NCI-H1105 treated with DMSO at 0.1 percent for 48 hours (cell line): ENCODE measurements at regions not wholly inside any gene's neighbourhood (a gene's known extent, or its start where the extent isn't known, plus 50 kb on each side); places are given as distances from the start of the nearest gene placed in this dataset.
"Not testable (repeated sequence)": the region's sequence is repeated elsewhere in the genome, so short reads cannot be mapped to it uniquely, and the experiment has no call there.

Source experiments
- DNase-seq: peaks from one replicate; lab custom pipeline; 2025; lab: John Stamatoyannopoulos, UW

- no peak for DNase-seq
Measured at GRCh38 chr2:240240017-240240734, 99.7 kb upstream of the OTOS start.

- DNase-seq = no peak
Measured at GRCh38 chr2:240240781-240241180, 100.3 kb upstream of the OTOS start.

- no peak for DNase-seq
Measured at GRCh38 chr2:240241572-240241971, 101.1 kb upstream of the OTOS start.

- DNase-seq = not testable (repeated sequence)
Measured at GRCh38 chr2:240243049-240243448, 102.6 kb upstream of the OTOS start.

DNA sequence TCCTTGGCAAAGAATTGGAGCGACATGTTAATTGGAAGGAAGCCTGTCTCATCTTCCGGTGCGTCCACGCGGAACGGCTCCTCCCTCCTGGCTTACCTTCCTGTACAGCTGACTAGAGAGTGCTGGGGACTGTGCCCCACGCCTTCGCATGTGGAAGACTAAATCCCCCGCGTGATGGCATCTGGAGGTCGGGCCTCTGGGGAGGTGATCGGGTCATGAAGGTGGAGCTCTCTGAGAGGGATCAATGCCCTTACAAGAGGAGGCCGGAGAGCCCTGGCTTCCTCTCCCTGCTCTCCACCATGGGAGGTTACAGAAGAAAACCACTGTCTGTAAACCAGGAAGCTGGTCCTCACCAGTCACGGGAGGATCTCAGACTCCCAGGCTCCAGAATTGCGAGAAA, 104.1 kb upstream of the OTOS start:
- DNase-seq = no peak

DNA sequence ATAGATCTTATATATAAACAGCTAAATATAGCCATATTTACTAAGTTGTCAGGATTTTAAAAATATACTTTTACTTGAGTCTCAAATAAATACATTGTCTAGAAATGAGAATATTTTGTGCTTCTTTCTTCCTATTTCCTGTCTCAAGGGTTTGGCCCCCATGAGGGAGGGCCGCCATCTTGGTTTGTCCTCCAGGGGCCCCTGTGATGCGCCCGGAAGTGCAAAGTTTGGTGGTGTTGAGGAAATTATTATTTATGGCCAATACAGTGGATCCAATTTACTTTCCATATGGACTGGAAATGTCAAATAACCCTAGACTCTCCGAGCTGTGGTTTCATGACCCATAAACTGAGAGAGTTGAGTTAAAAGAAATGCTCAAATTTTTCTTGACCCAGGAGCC, 104.7 kb upstream of the OTOS start:
- DNase-seq = no peak

DNA sequence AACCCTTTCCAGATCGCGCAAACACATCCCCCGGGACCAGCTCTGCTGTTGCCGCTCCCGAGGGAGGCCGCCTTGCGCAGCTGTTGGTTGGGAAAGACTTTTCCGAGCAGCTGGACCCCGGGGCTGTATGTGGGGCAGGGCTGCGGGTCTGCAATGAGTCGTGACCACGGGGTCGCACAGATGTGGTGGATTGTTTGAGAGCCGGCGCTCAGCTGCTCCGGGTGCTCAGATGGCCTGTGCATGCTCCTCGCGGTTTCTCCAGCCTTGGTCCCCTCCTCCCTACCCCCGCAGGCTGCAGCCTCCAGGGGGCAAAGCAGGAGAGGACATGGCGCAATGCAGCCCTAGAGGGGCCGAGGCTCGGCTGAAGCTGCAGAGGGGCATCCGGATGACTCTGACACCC, 105.2 kb upstream of the OTOS start:
- DNase-seq = no peak

DNA sequence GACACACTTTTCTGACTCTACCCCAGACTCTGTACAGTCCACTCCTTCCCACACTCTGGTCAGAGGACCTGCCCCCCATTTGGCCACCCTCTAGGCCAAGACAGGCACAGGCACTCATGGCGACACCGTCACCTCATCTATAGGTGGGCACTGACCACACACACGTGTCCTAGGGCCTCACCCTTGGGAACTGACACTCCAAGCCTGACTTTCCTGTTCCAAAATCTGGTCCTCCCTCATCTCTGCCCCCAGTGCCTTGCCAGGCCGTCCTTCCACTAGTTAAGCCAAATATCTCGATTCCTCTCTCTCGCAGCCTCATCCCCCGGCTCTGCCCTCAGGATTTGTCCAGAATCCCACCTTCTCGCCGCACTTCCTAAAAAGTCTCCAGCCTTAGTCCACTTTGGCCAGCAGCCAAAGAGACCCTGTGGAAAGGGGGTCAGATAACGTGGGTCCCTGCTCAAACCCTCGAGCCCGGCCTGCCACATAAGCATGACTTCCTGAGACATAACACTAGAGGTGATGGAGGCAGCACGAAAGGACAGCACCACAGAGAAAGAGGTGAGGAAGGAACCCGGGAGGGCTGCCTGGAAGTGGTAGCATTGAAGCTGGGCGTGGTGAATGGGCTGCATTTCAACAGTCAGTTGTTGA, 105.8 kb upstream of the OTOS start:
- DNase-seq = no peak

DNA sequence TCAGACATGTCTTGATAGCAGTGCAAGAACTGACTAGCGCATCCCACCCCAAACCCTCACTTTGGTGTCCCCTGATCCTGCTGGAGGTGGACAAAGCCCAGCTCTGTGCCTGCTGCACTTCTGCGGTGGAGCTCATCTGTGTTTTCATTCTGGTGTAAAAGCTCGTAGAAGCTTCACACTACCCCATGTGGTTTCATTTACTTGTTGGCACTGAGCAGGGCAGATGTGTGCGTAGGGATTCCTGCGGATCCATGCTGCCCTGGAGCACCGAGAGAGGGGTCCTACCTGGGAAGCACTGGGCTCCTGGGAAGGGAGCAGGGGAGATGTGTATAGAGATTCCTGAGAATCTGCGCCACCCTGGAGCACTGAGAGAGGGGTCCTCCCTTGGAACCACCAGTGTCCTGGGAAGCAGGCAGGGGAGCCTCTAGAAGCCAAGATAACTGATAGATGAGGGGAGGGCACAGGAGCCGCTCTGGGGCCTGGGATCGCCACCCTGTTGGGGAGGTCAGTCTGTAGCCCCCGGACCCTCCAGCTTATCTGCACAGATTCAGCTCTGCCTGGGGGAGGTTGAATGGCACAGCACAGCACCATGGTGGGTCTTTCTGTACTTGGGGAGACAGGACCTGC, 106.9 kb upstream of the OTOS start:
- no peak for DNase-seq

- DNase-seq = no peak
Measured at GRCh38 chr2:240247868-240248720, 107.6 kb upstream of the OTOS start.

GRCh38 chr2:240248721-240249422, 108.4 kb upstream of the OTOS start:
- DNase-seq = no peak

DNA sequence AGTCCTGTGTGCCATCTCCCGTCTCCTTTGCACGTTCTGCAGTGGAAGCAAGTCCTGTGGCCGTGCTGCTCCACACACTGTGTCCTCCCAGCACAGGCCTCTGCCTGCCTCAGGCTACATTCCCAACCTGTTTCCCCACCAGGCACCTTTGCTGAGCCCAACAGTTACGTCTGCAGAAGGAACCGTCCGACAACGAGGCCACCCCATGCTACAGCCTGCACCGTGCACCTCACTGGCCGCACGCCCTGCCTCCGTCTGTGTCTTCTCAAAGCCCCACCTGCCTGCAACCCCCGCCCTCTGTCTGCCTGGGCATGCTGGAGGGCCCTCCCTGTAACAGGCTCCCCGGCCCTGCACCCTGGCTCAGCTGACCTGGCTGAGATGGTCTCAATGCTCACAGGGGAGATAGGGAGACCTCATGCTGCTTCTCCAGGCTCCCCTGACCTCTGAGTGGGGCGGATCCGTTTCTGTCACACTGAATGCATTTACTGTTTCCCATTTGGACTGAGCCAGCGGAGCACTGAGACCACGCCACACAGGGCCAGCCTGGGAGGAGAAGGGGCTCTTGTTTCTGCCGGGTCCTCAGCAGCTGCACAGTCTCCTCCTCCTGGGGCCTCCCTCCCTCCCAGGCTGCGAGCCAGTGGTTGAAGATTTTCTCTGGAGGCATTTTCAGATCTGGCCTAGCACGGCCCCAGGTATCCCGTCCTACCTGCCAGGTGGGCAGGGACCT, 109.1 kb upstream of the OTOS start:
- DNase-seq = no peak

DNA sequence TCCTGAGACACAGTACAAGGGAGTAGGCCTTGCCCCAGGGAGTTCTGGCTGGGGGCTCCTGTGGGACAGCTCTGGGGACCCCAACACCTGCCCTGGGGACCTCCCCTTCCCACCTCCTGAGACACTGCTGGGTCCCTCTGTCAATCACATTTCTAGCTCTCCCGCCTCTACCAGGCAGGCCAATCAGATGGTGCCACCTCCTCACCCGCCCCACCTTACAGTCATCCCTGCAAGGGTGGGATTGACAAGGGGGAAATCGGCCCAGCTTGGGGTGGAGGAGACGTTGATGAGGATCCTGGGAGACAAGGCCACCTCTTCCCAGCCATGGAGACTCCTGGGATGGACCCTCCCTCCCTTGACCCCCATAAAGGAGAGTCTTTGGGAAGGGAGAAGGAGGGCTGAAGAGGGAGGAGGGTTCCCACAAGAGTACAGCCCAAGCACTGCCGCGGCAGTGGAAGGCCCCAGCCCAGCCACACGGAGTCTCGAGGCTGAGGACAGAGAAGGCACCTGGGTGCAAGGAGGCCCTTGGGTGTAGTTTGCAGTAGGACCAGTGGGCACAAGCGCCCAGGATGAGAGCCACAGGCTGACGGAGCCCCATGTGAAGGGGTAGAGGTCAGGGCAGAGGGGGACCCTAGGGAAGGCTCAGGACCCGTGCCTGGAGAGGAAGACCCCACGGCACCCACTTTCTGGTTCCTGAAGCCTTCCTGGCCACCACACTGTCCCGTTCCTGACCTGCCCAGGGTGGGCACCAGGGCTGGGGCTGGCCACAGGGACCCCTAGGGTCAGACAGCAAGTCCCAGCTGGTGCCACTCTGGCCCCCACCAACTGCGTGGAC, 109.9 kb upstream of the OTOS start:
- no peak for DNase-seq

- DNase-seq = peak; percentile 5
Measured at GRCh38 chr2:240250985-240251847, 110.8 kb upstream of the OTOS start.

- no peak for DNase-seq
Measured at GRCh38 chr2:240251848-240252190, 111.4 kb upstream of the OTOS start.

DNA sequence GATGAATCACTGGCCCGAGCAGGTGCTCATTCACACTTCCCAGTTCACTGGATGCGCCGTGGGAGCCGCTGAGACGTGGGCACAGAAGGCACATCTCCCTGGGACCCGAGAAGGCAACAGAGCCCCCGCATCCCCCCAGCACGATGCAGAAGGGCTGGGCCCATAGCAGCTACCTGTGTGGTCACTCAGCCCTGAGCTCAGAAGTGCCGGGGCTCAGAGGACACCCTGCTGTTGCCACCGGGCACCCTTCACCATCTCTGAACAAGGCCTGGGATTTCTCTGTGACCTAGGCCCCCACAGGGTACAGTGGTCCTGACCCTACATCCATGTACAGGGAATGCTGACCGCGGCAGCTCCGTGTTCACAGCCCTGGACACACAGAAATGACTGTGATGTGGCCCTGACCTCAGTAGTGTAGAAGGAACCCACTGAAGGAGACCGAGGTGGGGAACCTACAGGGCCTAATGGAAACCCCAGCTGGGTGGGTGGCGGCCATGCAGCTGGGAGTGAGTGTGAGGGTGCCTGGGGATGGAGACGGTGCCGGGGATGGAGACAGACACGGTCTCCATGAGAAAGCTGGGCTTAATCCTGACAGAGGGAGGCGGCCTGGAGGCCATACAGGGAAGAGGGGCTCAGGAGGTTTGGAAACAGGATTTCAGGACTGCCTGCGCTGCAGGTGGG, 111.9 kb upstream of the OTOS start:
- DNase-seq = no peak

DNA sequence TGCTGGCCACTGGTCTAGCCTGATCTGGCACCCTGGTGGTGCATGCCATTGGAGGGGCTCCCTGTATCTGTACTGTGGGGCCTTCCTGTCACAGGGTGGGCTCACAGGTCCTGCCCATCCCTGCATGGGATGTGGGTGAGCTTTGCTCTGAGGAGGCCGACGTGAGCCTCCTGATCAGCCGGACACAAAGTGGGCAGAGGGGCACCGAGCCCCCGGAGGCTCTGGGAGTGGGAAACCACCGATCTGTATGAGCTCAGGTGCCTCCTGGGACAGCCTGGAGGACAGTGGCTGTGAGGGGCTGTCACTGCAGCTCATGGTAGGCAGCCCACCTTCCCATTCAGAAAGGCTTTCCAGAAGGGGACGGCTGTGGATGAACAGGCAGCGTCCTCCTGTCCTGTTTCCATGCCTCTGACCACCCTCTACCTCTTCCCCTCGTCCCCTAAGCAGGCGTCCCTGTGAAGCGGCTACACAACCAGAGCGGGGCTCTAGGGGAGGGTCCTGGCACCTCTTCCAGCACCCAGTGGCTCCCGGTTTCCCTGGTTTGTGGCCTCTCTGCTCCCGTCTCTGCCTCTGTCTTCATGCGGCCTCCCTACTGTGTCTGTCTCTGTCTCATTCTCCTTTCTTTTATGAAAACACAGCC, 112.5 kb upstream of the OTOS start:
- DNase-seq = no peak

DNA sequence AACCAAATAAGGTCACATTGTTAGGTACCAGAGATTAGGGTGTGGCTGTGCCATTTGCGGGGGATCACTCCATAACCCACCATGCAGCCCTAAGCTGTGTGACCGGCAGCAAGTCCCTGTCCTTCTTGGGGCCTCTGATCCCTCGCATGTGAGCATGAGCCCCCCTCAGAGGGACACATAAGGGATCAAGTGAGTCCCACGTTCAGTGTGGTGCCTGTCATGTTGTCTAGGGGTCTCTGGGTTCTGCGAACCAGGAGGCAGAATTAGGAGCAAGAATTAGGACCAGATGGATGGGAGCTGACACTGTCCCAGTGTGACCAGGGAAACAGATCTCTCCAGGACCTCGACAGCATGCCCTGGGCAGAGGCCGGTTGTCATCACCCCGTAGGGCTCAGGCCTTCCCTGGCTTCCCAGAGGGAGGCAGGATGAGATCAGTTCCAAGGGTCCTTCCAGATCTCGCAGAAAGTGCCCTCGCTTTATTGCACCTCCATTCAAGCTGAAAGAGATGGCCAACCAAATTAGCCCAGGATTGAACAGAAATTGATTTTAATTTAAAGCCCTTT, 113.2 kb upstream of the OTOS start:
- no peak for DNase-seq
